Body of pancreas (tissue), 4 donors: ENCODE measurements at regions not wholly inside any gene's neighbourhood (a gene's known extent, or its start where the extent isn't known, plus 50 kb on each side); places are given as distances from the start of the nearest gene placed in this dataset.
"Not testable (repeated sequence)": the region's sequence is repeated elsewhere in the genome, so short reads cannot be mapped to it uniquely, and the experiment has no call there.

Experiments used
- POLR2A ChIP-seq, 3 donors: fragments of 450-650 bp; IDR thresholded peaks; one replicate each; pipeline ENCODE4 v1.6.1; 2016; ENCODE audit warnings: antibody characterized with exemption in 3 of 3, mild to moderate bottlenecking in 2 of 3
- TF ChIP-seq, protein P1 (sequence below), 7 experiments: fragments of 450-650 bp in 4 of 7; fragments of 200-600 bp in 3 of 7; sonication (generic) in 3 of 7; IDR thresholded peaks; one replicate each; pipeline ENCODE4 v1.5.1; 2016 to 2019; ENCODE audit warnings: antibody characterized with exemption in 7 of 7

DNA sequence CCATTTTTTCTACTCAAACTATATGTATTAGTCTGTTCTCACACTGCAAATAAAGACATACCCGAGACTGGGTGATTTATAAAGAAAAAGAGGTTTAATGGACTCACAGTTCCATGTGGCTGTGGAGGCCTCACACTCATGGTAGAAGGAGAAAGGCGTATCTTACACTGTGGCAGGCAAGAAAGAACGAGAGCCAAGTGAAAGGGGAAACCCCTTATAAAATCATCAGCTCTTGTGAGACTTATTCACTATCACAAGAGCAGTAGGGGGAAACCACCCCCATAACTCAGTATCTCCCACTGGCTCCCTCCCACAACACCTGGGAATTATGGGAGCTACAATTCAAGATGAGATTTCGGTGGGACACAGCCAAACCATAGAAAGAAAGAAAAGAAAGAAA is 266.3 kb upstream of the TLE3 start:
- TF ChIP-seq POLR2A (IDR thresholded peaks at IDR 0.05), result not testable (repeated sequence)
- TF ChIP-seq, protein P1, sequence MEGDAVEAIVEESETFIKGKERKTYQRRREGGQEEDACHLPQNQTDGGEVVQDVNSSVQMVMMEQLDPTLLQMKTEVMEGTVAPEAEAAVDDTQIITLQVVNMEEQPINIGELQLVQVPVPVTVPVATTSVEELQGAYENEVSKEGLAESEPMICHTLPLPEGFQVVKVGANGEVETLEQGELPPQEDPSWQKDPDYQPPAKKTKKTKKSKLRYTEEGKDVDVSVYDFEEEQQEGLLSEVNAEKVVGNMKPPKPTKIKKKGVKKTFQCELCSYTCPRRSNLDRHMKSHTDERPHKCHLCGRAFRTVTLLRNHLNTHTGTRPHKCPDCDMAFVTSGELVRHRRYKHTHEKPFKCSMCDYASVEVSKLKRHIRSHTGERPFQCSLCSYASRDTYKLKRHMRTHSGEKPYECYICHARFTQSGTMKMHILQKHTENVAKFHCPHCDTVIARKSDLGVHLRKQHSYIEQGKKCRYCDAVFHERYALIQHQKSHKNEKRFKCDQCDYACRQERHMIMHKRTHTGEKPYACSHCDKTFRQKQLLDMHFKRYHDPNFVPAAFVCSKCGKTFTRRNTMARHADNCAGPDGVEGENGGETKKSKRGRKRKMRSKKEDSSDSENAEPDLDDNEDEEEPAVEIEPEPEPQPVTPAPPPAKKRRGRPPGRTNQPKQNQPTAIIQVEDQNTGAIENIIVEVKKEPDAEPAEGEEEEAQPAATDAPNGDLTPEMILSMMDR (IDR thresholded peaks at IDR 0.05), result not testable (repeated sequence)
